HG03095 (cell line): ENCODE measurements at regions not wholly inside any gene's neighbourhood (a gene's known extent, or its start where the extent isn't known, plus 50 kb on each side); places are given as distances from the start of the nearest gene placed in this dataset.
"Not testable (repeated sequence)": the region's sequence is repeated elsewhere in the genome, so short reads cannot be mapped to it uniquely, and the experiment has no call there.

Experiments used
- ATAC-seq: cut with Tn5 transposase; IDR thresholded peaks from one replicate; pipeline ENCODE4 v1.9.1; 2021; ENCODE audit warnings: moderate library complexity; ENCODE audit not compliant: unreplicated experiment

GRCh38 chr5:20940786-20941185 lies 952.8 kb upstream of the CDH18 start:
- ATAC-seq = not testable (repeated sequence)

- not testable (repeated sequence) for ATAC-seq
Observed at GRCh38 chr5:20890936-20891335, 902.9 kb upstream of the CDH18 start.

- ATAC-seq = not testable (repeated sequence)
Observed at GRCh38 chr5:20875726-20876125, 887.7 kb upstream of the CDH18 start.

GRCh38 chr5:20865892-20866291 lies 877.9 kb upstream of the CDH18 start:
- not testable (repeated sequence) for ATAC-seq

GRCh38 chr5:20833081-20833627 lies 845.2 kb upstream of the CDH18 start:
- ATAC-seq = no peak

GRCh38 chr5:20832204-20833080 lies 844.4 kb upstream of the CDH18 start:
- no peak for ATAC-seq

GRCh38 chr5:20825951-20826350 lies 838.0 kb upstream of the CDH18 start:
- ATAC-seq = not testable (repeated sequence)

- ATAC-seq = not testable (repeated sequence)
Observed at GRCh38 chr5:20797216-20797615, 809.2 kb upstream of the CDH18 start.

- not testable (repeated sequence) for ATAC-seq
Observed at GRCh38 chr5:20784755-20785154, 796.8 kb upstream of the CDH18 start.

GRCh38 chr5:20783484-20783883 lies 795.5 kb upstream of the CDH18 start:
- ATAC-seq = not testable (repeated sequence)

GRCh38 chr5:20771338-20771737 lies 783.3 kb upstream of the CDH18 start:
- ATAC-seq = not testable (repeated sequence)

- ATAC-seq = not testable (repeated sequence)
Observed at GRCh38 chr5:20765074-20765473, 777.1 kb upstream of the CDH18 start.

- ATAC-seq = not testable (repeated sequence)
Observed at GRCh38 chr5:20759459-20759858, 771.5 kb upstream of the CDH18 start.

- not testable (repeated sequence) for ATAC-seq
Observed at GRCh38 chr5:20752179-20752578, 764.2 kb upstream of the CDH18 start.

- ATAC-seq = not testable (repeated sequence)
Observed at GRCh38 chr5:20735715-20736114, 747.7 kb upstream of the CDH18 start.

- not testable (repeated sequence) for ATAC-seq
Observed at GRCh38 chr5:20732223-20732622, 744.2 kb upstream of the CDH18 start.

- not testable (repeated sequence) for ATAC-seq
Observed at GRCh38 chr5:20721286-20721685, 733.3 kb upstream of the CDH18 start.

- not testable (repeated sequence) for ATAC-seq
Observed at GRCh38 chr5:20711520-20712155, 723.6 kb upstream of the CDH18 start.

GRCh38 chr5:20707634-20708033 lies 719.6 kb upstream of the CDH18 start:
- not testable (repeated sequence) for ATAC-seq

GRCh38 chr5:20694121-20694520 lies 706.1 kb upstream of the CDH18 start:
- no peak for ATAC-seq

GRCh38 chr5:20692913-20693312 lies 704.9 kb upstream of the CDH18 start:
- ATAC-seq = no peak
